Panc1 (cell line): ENCODE measurements at regions not wholly inside any gene's neighbourhood (a gene's known extent, or its start where the extent isn't known, plus 50 kb on each side); places are given as distances from the start of the nearest gene placed in this dataset.
"Not testable (repeated sequence)": the region's sequence is repeated elsewhere in the genome, so short reads cannot be mapped to it uniquely, and the experiment has no call there.

Experiments
- CTCF ChIP-seq: fragments of 450-650 bp; IDR thresholded peaks from 2 replicates; pipeline ENCODE4 v1.5.1; 2017; ENCODE audit warnings: mild to moderate bottlenecking
- POLR2AphosphoS5 ChIP-seq: IDR thresholded peaks from 2 replicates; pipeline ENCODE4 v1.6.1; 2012; ENCODE audit warnings: mild to moderate bottlenecking, low read depth, low read length, moderate library complexity
- REST ChIP-seq, 2 experiments: IDR thresholded peaks; 2 replicates each; pipeline ENCODE4 v1.6.1; 2011 to 2012; ENCODE audit warnings: low read depth in 2 of 2, control low read depth in 1 of 2, low read length in 1 of 2, mild to moderate bottlenecking in 1 of 2, moderate library complexity in 1 of 2; ENCODE audit not compliant: insufficient read depth in 1 of 2

GRCh38 chr15:70367913-70368705 lies 270.4 kb upstream of the TLE3 start:
- not testable (repeated sequence) for TF ChIP-seq POLR2AphosphoS5; CTCF; REST (IDR thresholded peaks at IDR 0.05; ENCODE audit: insufficient read depth in 1 of 2, low read depth in 2 of 2, low read length in 1 of 2)
